ENCODE measurements at regions not wholly inside any gene's neighbourhood (a gene's known extent, or its start where the extent isn't known, plus 50 kb on each side); places are given as distances from the start of the nearest gene placed in this dataset.
"Not testable (repeated sequence)": the region's sequence is repeated elsewhere in the genome, so short reads cannot be mapped to it uniquely, and the experiment has no call there.

DNA sequence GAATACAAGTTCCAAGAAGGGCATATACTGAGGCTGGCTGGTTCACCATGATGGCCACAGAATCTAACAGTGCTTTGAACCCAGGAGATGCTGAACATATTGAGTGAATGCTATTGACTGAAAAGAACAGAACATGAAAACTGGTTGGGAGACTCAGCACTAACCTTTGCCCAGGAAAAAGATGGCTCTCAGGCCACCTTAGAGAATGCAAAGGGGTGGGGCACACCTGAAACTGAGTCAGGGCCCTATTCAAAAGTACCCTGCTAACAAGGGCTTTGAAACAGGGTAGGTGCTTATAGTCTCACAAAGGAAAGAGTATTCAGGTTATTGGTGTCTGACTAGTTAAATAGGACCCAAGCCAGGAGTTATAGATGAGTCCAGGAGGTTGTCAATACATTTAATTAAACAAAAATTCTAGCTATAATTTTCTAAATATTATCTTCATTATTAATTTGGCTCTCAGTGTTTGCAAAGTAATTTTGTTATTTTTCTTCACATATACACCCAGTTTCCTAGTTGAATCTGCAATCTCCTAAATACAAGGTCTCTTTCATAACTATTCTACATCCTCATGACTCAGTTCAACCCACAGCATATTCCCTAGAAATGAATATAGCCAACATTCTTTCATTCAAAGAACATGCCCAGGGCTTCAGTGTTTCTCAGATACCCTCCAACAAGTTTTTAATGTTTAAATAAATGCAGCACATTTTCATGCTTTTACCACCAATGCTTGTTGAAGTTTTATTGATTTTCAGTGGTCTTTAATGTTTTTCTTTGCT, 144.2 kb upstream of the RAPGEF2 start:
- Histone ChIP-seq H3K27ac (ENCODE audit: low read length) (no peak overlapping the region), H3K9me3 (ENCODE audit: control insufficient read depth, insufficient read depth, low read length) (no peaks in the 10 kb centered on the region), H3K4me1 (ENCODE audit: control insufficient read depth, insufficient read depth, low read length) (no peaks in the 10 kb centered on the region), H3K4me3 (ENCODE audit: low read length) (no peak overlapping the region), H3K27me3 (ENCODE audit: control insufficient read depth, insufficient read depth, low read length) (no peaks in the 10 kb centered on the region), H3K36me3 (ENCODE audit: control insufficient read depth, insufficient read depth, low read length) (no peaks in the 10 kb centered on the region)
- DNase-seq (ENCODE audit: low read depth, low spot score): no peak

DNA sequence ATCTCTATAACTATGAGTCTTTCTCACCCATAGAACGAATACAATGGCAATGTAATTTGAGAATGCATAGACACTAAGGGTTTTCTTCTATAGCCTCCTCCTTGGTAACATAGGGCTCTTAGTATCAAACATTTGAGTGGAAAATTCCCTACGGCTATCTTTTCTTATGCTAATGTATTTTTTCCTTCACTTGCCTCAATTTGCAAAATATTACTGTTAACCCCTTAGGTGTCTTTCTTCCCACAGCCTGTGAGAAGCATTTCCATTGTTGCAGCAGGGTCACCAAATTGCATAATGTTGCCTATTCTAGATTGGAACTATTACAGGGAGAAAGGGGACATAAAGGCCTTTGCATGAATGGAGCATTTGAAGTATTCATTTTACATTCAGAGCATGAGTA, 140.5 kb upstream of the RAPGEF2 start:
- no peaks in the 10 kb centered on the region for H3K27me3 ChIP-seq (ENCODE audit: control insufficient read depth, insufficient read depth, low read length)
- H3K4me3 ChIP-seq (ENCODE audit: low read length): no peak overlapping the region
- no CpG with 5 or more reads among the region's 2 CpGs for WGBS (ENCODE audit: insufficient coverage, insufficient read length)
- H3K9me3 ChIP-seq (ENCODE audit: control insufficient read depth, insufficient read depth, low read length): no peaks in the 10 kb centered on the region
- H3K36me3 ChIP-seq (ENCODE audit: control insufficient read depth, insufficient read depth, low read length): no peaks in the 10 kb centered on the region
- no peaks in the 10 kb centered on the region for H3K4me1 ChIP-seq (ENCODE audit: control insufficient read depth, insufficient read depth, low read length)
- no peak for DNase-seq (ENCODE audit: low read depth, low spot score)
- H3K27ac ChIP-seq (ENCODE audit: low read length): no peak overlapping the region

DNA sequence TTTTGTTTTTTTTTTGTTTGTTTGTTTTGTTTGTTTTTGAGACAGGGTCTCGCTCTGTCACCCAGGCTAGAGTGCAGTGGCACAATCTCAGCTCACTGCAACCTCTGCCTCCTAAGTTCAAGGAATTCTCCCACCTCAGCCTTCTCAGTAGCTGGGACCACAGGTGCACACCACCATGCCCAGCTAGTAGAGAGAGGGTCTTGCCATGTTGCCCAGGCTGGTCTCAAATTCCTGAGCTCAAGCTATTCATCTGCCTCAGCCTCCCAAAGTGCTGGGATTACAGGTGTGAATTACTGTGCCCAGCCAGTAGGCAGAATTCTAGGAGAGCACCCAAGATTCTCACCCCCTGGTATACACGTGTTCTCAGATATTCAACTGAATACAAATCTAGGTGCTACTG, 139.6 kb upstream of the RAPGEF2 start:
- not testable (repeated sequence) for H3K4me3 ChIP-seq (ENCODE audit: low read length); H3K36me3 ChIP-seq (ENCODE audit: control insufficient read depth, insufficient read depth, low read length); DNase-seq (ENCODE audit: low read depth, low spot score); H3K4me1 ChIP-seq (ENCODE audit: control insufficient read depth, insufficient read depth, low read length); H3K9me3 ChIP-seq (ENCODE audit: control insufficient read depth, insufficient read depth, low read length); H3K27ac ChIP-seq (ENCODE audit: low read length); H3K27me3 ChIP-seq (ENCODE audit: control insufficient read depth, insufficient read depth, low read length)
- WGBS (ENCODE audit: insufficient coverage, insufficient read length): no CpG with 5 or more reads among the region's 2 CpGs

DNA sequence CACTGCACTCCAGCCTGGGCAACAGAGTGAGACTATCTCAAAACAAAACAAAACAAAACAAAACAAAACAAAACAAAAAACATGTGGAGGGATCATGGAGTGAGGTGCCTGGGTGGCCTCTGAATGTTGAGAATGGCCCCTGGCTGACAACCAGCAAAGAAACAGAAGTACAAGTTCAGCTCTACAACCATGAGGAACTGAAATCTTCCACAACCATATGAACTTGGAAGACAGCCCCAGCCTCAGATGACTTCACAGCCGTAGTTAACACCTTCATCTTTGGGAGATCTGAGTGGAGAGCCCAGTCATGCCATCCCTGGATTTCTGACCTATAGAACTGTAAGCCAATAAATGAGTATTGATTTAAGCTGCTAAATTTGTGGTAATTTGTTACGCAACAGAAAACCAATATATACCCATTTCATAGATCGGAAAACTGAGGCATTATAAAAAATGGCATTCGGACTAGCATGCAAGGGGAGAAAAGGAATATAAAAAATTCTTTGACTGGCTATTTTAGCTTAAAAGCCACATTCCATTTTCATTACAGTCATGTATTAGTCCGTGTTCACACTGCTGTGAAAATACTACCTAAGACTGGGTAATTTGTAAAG, 138.7 kb upstream of the RAPGEF2 start:
- no peak overlapping the region for H3K4me3 ChIP-seq (ENCODE audit: low read length)
- no peaks in the 10 kb centered on the region for H3K27me3 ChIP-seq (ENCODE audit: control insufficient read depth, insufficient read depth, low read length)
- H3K4me1 ChIP-seq (ENCODE audit: control insufficient read depth, insufficient read depth, low read length): no peaks in the 10 kb centered on the region
- H3K27ac ChIP-seq (ENCODE audit: low read length): no peak overlapping the region
- H3K36me3 ChIP-seq (ENCODE audit: control insufficient read depth, insufficient read depth, low read length): no peaks in the 10 kb centered on the region
- WGBS (ENCODE audit: insufficient coverage, insufficient read length): no CpG with 5 or more reads among the region's 5 CpGs
- no peaks in the 10 kb centered on the region for H3K9me3 ChIP-seq (ENCODE audit: control insufficient read depth, insufficient read depth, low read length)
- no peak for DNase-seq (ENCODE audit: low read depth, low spot score)

DNA sequence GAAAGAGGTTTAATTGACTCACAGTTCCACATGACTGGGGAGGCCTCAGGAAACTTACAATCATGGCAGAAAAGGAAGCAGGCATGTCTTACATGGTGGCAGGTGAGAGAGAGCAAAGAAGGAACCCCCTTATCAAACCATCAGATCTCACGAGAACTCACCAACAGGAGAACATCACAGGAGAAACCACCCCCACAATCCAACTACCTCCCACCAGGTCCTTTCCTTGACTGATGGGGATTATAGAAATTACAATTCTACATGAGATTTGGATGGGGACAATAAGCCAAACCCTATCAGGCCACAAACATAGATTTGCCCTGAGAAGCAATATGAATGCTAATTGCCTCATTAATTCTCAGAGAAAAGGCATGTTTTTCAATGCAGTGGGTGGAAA, 138.2 kb upstream of the RAPGEF2 start:
- no peaks in the 10 kb centered on the region for H3K27me3 ChIP-seq (ENCODE audit: control insufficient read depth, insufficient read depth, low read length)
- no peaks in the 10 kb centered on the region for H3K36me3 ChIP-seq (ENCODE audit: control insufficient read depth, insufficient read depth, low read length)
- H3K4me1 ChIP-seq (ENCODE audit: control insufficient read depth, insufficient read depth, low read length): no peaks in the 10 kb centered on the region
- H3K4me3 ChIP-seq (ENCODE audit: low read length): no peak overlapping the region
- no peak overlapping the region for H3K27ac ChIP-seq (ENCODE audit: low read length)
- DNase-seq (ENCODE audit: low read depth, low spot score): no peak
- no CpG with 5 or more reads among the region's 1 CpG for WGBS (ENCODE audit: insufficient coverage, insufficient read length)
- no peaks in the 10 kb centered on the region for H3K9me3 ChIP-seq (ENCODE audit: control insufficient read depth, insufficient read depth, low read length)

DNA sequence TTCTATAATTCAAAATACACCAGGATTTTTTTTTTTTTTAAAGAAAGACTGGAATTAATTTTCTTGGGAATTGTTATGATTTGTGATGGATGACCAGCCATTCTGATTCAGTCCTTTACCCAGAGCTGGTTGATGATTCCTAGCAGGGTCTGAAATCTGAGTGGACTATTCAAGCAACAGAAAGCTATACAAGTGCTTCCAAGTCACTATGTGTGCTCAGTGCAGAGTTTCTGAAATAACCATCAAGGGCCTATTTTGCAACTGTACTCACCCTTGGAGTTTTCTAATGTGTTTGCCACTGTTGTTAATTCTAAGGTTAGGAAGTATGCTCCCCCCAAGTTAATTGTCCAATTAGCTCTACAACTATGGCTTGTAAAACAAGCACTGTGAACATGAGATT, 137.7 kb upstream of the RAPGEF2 start:
- no peaks in the 10 kb centered on the region for H3K9me3 ChIP-seq (ENCODE audit: control insufficient read depth, insufficient read depth, low read length)
- DNase-seq (ENCODE audit: low read depth, low spot score): no peak
- H3K27ac ChIP-seq (ENCODE audit: low read length): no peak overlapping the region
- no peaks in the 10 kb centered on the region for H3K4me1 ChIP-seq (ENCODE audit: control insufficient read depth, insufficient read depth, low read length)
- H3K4me3 ChIP-seq (ENCODE audit: low read length): no peak overlapping the region
- H3K36me3 ChIP-seq (ENCODE audit: control insufficient read depth, insufficient read depth, low read length): no peaks in the 10 kb centered on the region
- no peaks in the 10 kb centered on the region for H3K27me3 ChIP-seq (ENCODE audit: control insufficient read depth, insufficient read depth, low read length)

DNA sequence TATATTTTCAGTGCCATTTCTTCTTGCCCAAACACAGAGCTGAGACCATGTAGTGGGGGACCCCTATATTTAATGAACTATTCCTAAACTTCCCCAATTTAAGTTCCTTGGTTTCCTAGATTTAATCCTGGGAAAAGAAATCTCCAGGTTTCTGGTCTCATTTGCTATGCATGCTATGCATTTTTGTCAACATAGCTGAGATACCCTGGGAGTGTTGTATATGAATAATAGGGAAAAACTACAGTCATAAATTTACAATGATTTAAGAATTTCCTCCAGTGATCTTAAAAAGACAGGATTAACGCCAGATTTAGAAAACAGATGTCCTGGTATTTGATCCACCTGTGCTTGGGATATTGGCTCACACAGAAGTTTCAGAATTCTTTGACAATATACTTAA, 136.8 kb upstream of the RAPGEF2 start:
- no peaks in the 10 kb centered on the region for H3K4me1 ChIP-seq (ENCODE audit: control insufficient read depth, insufficient read depth, low read length)
- no peaks in the 10 kb centered on the region for H3K27me3 ChIP-seq (ENCODE audit: control insufficient read depth, insufficient read depth, low read length)
- H3K27ac ChIP-seq (ENCODE audit: low read length): no peak overlapping the region
- H3K9me3 ChIP-seq (ENCODE audit: control insufficient read depth, insufficient read depth, low read length): no peaks in the 10 kb centered on the region
- no peak for DNase-seq (ENCODE audit: low read depth, low spot score)
- no peak overlapping the region for H3K4me3 ChIP-seq (ENCODE audit: low read length)
- no CpG with 5 or more reads among the region's 1 CpG for WGBS (ENCODE audit: insufficient coverage, insufficient read length)
- no peaks in the 10 kb centered on the region for H3K36me3 ChIP-seq (ENCODE audit: control insufficient read depth, insufficient read depth, low read length)

DNA sequence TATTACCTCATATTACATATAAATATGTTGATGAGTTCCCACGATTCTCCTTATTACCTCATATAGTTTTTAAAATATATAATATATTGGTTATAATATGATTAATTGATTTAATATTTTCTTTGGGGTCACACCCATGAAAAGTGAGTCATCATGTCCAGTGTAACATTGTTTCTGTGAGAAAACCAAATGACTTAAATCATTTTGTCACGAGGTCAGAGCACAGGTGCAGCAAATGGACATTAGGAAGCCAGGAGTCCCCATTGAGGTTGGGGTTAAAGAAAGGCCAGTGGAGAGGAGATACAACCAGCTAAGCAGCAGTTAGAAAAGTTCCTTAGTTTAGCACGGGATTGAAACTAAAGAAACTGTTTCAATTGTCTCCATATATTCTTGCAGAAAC, 133.9 kb upstream of the RAPGEF2 start:
- Histone ChIP-seq H3K9me3 (ENCODE audit: control insufficient read depth, insufficient read depth, low read length) (no peaks in the 10 kb centered on the region), H3K4me1 (ENCODE audit: control insufficient read depth, insufficient read depth, low read length) (no peaks in the 10 kb centered on the region), H3K4me3 (ENCODE audit: low read length) (no peak overlapping the region), H3K36me3 (ENCODE audit: control insufficient read depth, insufficient read depth, low read length) (no peaks in the 10 kb centered on the region), H3K27me3 (ENCODE audit: control insufficient read depth, insufficient read depth, low read length) (no peaks in the 10 kb centered on the region), H3K27ac (ENCODE audit: low read length) (no peak overlapping the region)
- DNase-seq (ENCODE audit: low read depth, low spot score): no peak
- no CpG with 5 or more reads among the region's 3 CpGs for WGBS (ENCODE audit: insufficient coverage, insufficient read length)

DNA sequence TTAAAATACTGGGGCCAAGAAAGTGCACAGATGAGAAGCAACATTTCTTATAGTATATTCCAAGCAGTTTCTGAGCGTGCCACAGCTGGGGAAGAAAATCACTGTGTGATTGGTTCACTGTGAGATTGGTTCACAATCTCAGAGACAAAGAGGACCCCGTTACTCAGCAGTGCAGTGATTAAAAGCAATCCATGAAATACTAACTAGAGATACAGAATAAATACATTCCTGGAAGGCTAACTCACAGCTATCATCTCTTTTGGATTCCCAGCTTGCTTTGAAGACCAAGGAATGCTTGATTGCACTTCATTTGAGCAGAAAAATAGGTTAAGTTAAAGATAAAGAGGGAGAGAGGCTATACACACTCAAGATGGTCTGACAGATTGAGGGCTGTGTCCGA, 132.1 kb upstream of the RAPGEF2 start:
- DNase-seq (ENCODE audit: low read depth, low spot score): no peak
- no peaks in the 10 kb centered on the region for H3K27me3 ChIP-seq (ENCODE audit: control insufficient read depth, insufficient read depth, low read length)
- no peak overlapping the region for H3K27ac ChIP-seq (ENCODE audit: low read length)
- H3K4me1 ChIP-seq (ENCODE audit: control insufficient read depth, insufficient read depth, low read length): no peaks in the 10 kb centered on the region
- no peaks in the 10 kb centered on the region for H3K9me3 ChIP-seq (ENCODE audit: control insufficient read depth, insufficient read depth, low read length)
- no peak overlapping the region for H3K4me3 ChIP-seq (ENCODE audit: low read length)
- no CpG with 5 or more reads among the region's 3 CpGs for WGBS (ENCODE audit: insufficient coverage, insufficient read length)
- H3K36me3 ChIP-seq (ENCODE audit: control insufficient read depth, insufficient read depth, low read length): no peaks in the 10 kb centered on the region

DNA sequence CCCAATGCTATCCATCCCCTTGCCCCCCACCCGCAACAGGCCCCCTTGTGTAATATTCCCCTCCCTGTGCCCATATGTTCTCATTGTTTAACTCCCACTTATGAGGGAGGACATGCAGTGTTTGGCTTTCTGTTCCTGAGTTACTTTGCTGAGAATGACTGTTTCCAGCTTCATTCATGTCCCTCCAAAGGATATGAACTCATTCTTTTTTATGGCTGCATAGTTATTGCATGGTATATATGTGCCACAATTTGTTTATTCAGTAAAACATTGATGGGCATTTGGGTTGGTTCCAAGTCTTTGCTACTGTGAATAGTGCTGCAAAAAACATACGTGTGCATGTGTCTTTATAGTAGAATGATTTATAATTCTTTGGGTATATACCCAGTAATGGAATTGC, 128.4 kb upstream of the RAPGEF2 start:
- no CpG with 5 or more reads among the region's 2 CpGs for WGBS (ENCODE audit: insufficient coverage, insufficient read length)

DNA sequence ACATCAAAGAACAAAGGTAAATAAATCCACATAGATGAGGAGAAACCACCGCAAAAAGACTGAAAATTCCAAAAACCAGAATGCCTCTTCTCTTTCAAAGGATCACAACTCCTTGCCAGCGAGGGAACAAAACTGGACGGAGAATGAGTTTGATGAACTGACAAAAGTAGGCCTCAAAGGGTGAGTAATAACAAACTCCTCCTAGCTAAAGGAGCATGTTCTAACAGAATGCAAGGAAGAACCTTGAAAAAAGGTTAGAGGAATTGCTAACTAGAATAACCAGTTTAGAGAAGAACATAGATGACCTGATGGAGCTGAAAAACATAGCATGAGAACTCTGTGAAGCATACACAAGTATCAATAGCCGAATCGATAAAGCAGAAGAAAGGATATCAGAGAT, 122.2 kb upstream of the RAPGEF2 start:
- WGBS (ENCODE audit: insufficient coverage, insufficient read length): no CpG with 5 or more reads among the region's 5 CpGs
- H3K27me3 ChIP-seq (ENCODE audit: control insufficient read depth, insufficient read depth, low read length): not testable (repeated sequence)

More for the DNA sequence above, 128.4 kb upstream of the RAPGEF2 start:
- H3K9me3 ChIP-seq (ENCODE audit: control insufficient read depth, insufficient read depth, low read length); H3K4me3 ChIP-seq (ENCODE audit: low read length); H3K36me3 ChIP-seq (ENCODE audit: control insufficient read depth, insufficient read depth, low read length); DNase-seq (ENCODE audit: low read depth, low spot score); H3K27ac ChIP-seq (ENCODE audit: low read length); H3K27me3 ChIP-seq (ENCODE audit: control insufficient read depth, insufficient read depth, low read length); H3K4me1 ChIP-seq (ENCODE audit: control insufficient read depth, insufficient read depth, low read length): not testable (repeated sequence)

More for the DNA sequence above, 122.2 kb upstream of the RAPGEF2 start:
- H3K4me3 ChIP-seq (ENCODE audit: low read length); H3K27ac ChIP-seq (ENCODE audit: low read length); H3K9me3 ChIP-seq (ENCODE audit: control insufficient read depth, insufficient read depth, low read length); DNase-seq (ENCODE audit: low read depth, low spot score); H3K4me1 ChIP-seq (ENCODE audit: control insufficient read depth, insufficient read depth, low read length); H3K36me3 ChIP-seq (ENCODE audit: control insufficient read depth, insufficient read depth, low read length): not testable (repeated sequence)

Data from iPS DF 6.9 (cell line).